ENCODE measurements at regions not wholly inside any gene's neighbourhood (a gene's known extent, or its start where the extent isn't known, plus 50 kb on each side); places are given as distances from the start of the nearest gene placed in this dataset.

- Histone ChIP-seq H3K4me2 (ENCODE audit: low read length) (no peak overlapping the region), H3K9ac (ENCODE audit: low read length) (no peak overlapping the region), H3K27me3 (ENCODE audit: insufficient read depth, low read depth, low read length) (no peaks in the 10 kb centered on the region), H3K9me3 (ENCODE audit: low read length) (no peaks in the 10 kb centered on the region), H2AFZ (ENCODE audit: low read depth, low read length) (no peak overlapping the region), H3F3A (ENCODE audit: insufficient read depth, low read length, poor library complexity, severe bottlenecking) (no peaks in the 10 kb centered on the region), H3K9me2 (ENCODE audit: insufficient read depth, low read length) (no peaks in the 10 kb centered on the region), H3K27ac (ENCODE audit: low read length) (no peak overlapping the region), H4K20me1 (ENCODE audit: insufficient read depth) (no peaks in the 10 kb centered on the region), H3K36me3 (ENCODE audit: insufficient read depth, low read length) (no peaks in the 10 kb centered on the region), H3K4me3 (ENCODE audit: low read length) (no peak overlapping the region), H3K79me2 (replicated peaks; ENCODE audit: insufficient read depth, low read length) (no peaks in the 10 kb centered on the region)
- no peak for TF ChIP-seq CTCF (IDR thresholded peaks at IDR 0.05; ENCODE audit: poor library complexity, severe bottlenecking)
- TF ChIP-seq REST (IDR thresholded peaks at IDR 0.05; ENCODE audit: borderline replicate concordance) = no peak
- no peak for TF ChIP-seq MXI1 (conservative IDR thresholded peaks at IDR 0.05; ENCODE audit: poor library complexity, severe bottlenecking)
- no peak for TF ChIP-seq SMC3 (conservative IDR thresholded peaks at IDR 0.05; ENCODE audit: poor library complexity)
- no peak for TF ChIP-seq POLR2AphosphoS5 (IDR thresholded peaks at IDR 0.05)
- TF ChIP-seq TAF1 (IDR thresholded peaks at IDR 0.05; ENCODE audit: low read depth) = no peak
- no peak for TF ChIP-seq EP300 (conservative IDR thresholded peaks at IDR 0.05; ENCODE audit: poor library complexity, severe bottlenecking)
These were observed 193.3 kb upstream of the MAP3K7 start for GRCh38 chr6:90780141-90780540.

GRCh38 chr6:90778417-90779203 is 191.7 kb upstream of the MAP3K7 start:
- Histone ChIP-seq H2AFZ (ENCODE audit: low read depth, low read length) (no peak overlapping the region), H3K9me2 (ENCODE audit: insufficient read depth, low read length) (no peaks in the 10 kb centered on the region), H3K9ac (ENCODE audit: low read length) (no peak overlapping the region), H4K20me1 (ENCODE audit: insufficient read depth) (no peaks in the 10 kb centered on the region), H3K27ac (ENCODE audit: low read length) (no peak overlapping the region), H3K4me2 (ENCODE audit: low read length) (no peak overlapping the region), H3K27me3 (ENCODE audit: insufficient read depth, low read depth, low read length) (no peaks in the 10 kb centered on the region), H3K79me2 (replicated peaks; ENCODE audit: insufficient read depth, low read length) (no peaks in the 10 kb centered on the region), H3F3A (ENCODE audit: insufficient read depth, low read length, poor library complexity, severe bottlenecking) (no peaks in the 10 kb centered on the region), H3K4me3 (ENCODE audit: low read length) (no peak overlapping the region), H3K9me3 (ENCODE audit: low read length) (no peaks in the 10 kb centered on the region), H3K36me3 (ENCODE audit: insufficient read depth, low read length) (no peaks in the 10 kb centered on the region)
- TF ChIP-seq TAF1 (IDR thresholded peaks at IDR 0.05; ENCODE audit: low read depth) (no peak), EZH2 (IDR thresholded peaks at IDR 0.05; ENCODE audit: borderline replicate concordance, insufficient read depth, low read length, poor library complexity, severe bottlenecking) (no peak), EP300 (conservative IDR thresholded peaks at IDR 0.05; ENCODE audit: poor library complexity, severe bottlenecking) (no peak), SMC3 (conservative IDR thresholded peaks at IDR 0.05; ENCODE audit: poor library complexity) (no peak), CTCF (IDR thresholded peaks at IDR 0.05; ENCODE audit: poor library complexity, severe bottlenecking) (no peak), REST (IDR thresholded peaks at IDR 0.05; ENCODE audit: borderline replicate concordance) (no peak)
